Kidney (tissue), 13 donors: ENCODE measurements at regions not wholly inside any gene's neighbourhood (a gene's known extent, or its start where the extent isn't known, plus 50 kb on each side); places are given as distances from the start of the nearest gene placed in this dataset.

Experiments
- DNase-seq, 5 donors: peaks; one replicate each; pipeline ENCODE4 v3.0.0-alpha.2; 2013 to 2020
- FAIRE-seq: peaks from 2 replicates; lab custom pipeline; 2012; peaks lifted over from hg19 to GRCh38; lab: Jason Lieb, UNC
- H3K27ac ChIP-seq, 2 donors: one replicate each; pipeline ENCODE4 v1.7.0; 2013; ENCODE audit warnings: low read depth in 2 of 2, low read length in 2 of 2, inconsistent platforms in 1 of 2
- H3K27me3 ChIP-seq: one replicate; pipeline ENCODE4 v1.7.1; 2013; ENCODE audit warnings: low read length, inconsistent platforms; ENCODE audit not compliant: control insufficient read depth, insufficient read depth
- H3K36me3 ChIP-seq, 3 donors: one replicate each; pipeline versions ENCODE4 v1.7.0 to v1.7.1; 2013; ENCODE audit warnings: low read length in 3 of 3, control low read depth in 1 of 3, inconsistent platforms in 1 of 3; ENCODE audit not compliant: insufficient read depth in 3 of 3, control insufficient read depth in 2 of 3
- H3K4me1 ChIP-seq, 3 donors: one replicate each; pipeline versions ENCODE4 v1.7.0 to v1.7.1; 2013; ENCODE audit warnings: low read length in 3 of 3, inconsistent platforms in 1 of 3, low read depth in 1 of 3; ENCODE audit not compliant: control insufficient read depth in 2 of 3, insufficient read depth in 2 of 3
- H3K4me3 ChIP-seq, 3 donors: one replicate each; pipeline versions ENCODE4 v1.7.0 to v1.8.1; 2013; ENCODE audit warnings: low read length in 3 of 3, control low read depth in 1 of 3, inconsistent platforms in 1 of 3
- H3K9ac ChIP-seq, 3 donors: one replicate each; pipeline versions ENCODE4 v1.7.0 to v1.7.1; 2013; ENCODE audit warnings: low read length in 3 of 3, control low read depth in 1 of 3, inconsistent platforms in 1 of 3
- H3K9me3 ChIP-seq, 3 donors: one replicate each; pipeline versions ENCODE4 v1.7.0 to v1.7.1; 2013; ENCODE audit warnings: low read length in 3 of 3, control low read depth in 1 of 3, inconsistent platforms in 1 of 3; ENCODE audit not compliant: control insufficient read depth in 2 of 3, insufficient read depth in 1 of 3
- intact Hi-C: fragments of 100-400 bp; cut with DNase I; formaldehyde crosslinking; loops from one replicate; pipeline ENCODE4 v1.11.1; 2022
- TF ChIP-seq, protein P1 (sequence below): IDR thresholded peaks from 3 replicates; pipeline ENCODE4 v1.5.1; 2012; ENCODE audit warnings: mild to moderate bottlenecking, moderate library complexity, borderline replicate concordance; ENCODE audit not compliant: insufficient read depth; ENCODE audit errors: extremely low read depth
- donor health status: control.
- donor health status: control.
- donor health status: control.
- donor health status: control.
- donor health status: control.
- donor health status: DM: yes; HTN: yes; CAD: no.
- donor health status: Normal renal cell carcinoma (clear cell type).

DNA sequence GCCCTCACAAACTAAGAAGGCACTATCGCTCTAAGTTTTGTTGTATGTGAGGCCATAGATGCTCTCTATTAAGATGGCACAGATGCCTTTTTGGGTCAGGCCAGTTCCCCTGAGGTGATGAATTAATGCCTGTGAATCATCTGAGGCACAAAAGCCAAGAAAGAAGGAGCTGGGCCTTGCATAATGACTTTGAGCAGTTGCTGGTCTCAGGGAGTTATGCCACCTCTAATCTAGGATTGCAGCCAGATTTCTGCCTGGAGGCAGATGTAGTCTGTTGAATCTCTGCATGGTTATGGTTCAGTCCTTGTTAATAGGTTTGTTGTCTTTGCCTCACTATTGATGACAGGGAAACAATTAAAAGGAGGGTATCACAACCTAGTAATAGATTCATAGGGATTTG, 168.1 kb upstream of the CHRM3 start:
- DNase-seq (no peak), FAIRE-seq (no peak)
- TF ChIP-seq, protein P1, sequence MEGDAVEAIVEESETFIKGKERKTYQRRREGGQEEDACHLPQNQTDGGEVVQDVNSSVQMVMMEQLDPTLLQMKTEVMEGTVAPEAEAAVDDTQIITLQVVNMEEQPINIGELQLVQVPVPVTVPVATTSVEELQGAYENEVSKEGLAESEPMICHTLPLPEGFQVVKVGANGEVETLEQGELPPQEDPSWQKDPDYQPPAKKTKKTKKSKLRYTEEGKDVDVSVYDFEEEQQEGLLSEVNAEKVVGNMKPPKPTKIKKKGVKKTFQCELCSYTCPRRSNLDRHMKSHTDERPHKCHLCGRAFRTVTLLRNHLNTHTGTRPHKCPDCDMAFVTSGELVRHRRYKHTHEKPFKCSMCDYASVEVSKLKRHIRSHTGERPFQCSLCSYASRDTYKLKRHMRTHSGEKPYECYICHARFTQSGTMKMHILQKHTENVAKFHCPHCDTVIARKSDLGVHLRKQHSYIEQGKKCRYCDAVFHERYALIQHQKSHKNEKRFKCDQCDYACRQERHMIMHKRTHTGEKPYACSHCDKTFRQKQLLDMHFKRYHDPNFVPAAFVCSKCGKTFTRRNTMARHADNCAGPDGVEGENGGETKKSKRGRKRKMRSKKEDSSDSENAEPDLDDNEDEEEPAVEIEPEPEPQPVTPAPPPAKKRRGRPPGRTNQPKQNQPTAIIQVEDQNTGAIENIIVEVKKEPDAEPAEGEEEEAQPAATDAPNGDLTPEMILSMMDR: no peak
- peaks cover 0 to 5% (median 0%) of the 10 kb centered on the region in 3 donors for H3K9me3 ChIP-seq
- no peaks in the 10 kb centered on the region for H3K4me1 ChIP-seq
- H3K36me3 ChIP-seq: no peaks in the 10 kb centered on the region
- no peak overlapping the region for H3K9ac ChIP-seq
- no peak overlapping the region for H3K27ac ChIP-seq
- no peaks in the 10 kb centered on the region for H3K27me3 ChIP-seq
- intact Hi-C loops: no loop called here
- H3K4me3 ChIP-seq: no peak overlapping the region

DNA sequence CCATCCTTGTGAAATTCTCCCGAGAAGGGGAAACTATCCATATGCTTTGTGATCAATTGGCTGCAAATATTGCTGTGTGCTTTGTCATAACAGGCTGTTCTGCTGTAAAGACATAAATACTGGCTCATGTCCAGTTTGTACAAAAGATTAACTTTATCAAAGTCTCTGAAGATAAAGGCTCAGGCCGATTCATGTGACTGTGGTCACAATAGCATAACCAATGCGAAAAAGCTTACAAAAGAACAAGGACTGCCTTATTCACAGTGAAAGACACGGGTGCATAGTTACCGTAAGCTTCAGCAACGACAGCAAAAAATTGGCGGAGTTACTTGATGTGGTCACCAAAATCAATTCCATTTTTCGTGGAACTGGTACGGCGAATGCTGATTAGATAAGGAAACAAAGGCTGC, 173.6 kb upstream of the CHRM3 start:
- H3K4me3 ChIP-seq: no peak overlapping the region
- no peaks in the 10 kb centered on the region for H3K36me3 ChIP-seq
- H3K4me1 ChIP-seq: no peaks in the 10 kb centered on the region
- TF ChIP-seq, protein P1: no peak
- intact Hi-C loops: no loop called here
- H3K9ac ChIP-seq: no peak overlapping the region
- no peaks in the 10 kb centered on the region for H3K9me3 ChIP-seq
- FAIRE-seq: no peak
- no peaks in the 10 kb centered on the region for H3K27me3 ChIP-seq
- no peak for DNase-seq
- H3K27ac ChIP-seq: no peak overlapping the region

DNA sequence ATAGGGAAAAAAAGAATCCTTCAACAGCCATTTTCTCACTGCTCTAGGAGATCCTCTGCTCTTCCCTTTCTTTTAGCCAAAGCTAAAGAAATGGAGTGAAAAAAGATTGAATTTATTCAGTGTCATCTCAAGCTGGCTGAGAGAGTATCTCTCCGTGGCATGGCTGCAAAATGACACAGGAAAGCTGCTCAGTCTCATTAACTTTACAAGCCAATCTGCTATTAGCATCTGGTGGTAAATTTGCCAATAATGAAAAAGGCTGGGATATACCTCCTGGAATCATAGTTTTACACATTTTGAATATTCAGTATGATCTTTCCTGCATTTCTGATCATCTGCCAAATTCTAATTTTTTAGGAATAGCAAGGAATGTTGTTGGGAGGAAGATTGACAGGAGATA, 176.8 kb upstream of the CHRM3 start:
- Histone ChIP-seq H3K27me3 (no peaks in the 10 kb centered on the region), H3K4me3 (no peak overlapping the region), H3K9me3 (no peaks in the 10 kb centered on the region), H3K27ac (no peak overlapping the region), H3K4me1 (no peaks in the 10 kb centered on the region), H3K36me3 (no peaks in the 10 kb centered on the region), H3K9ac (no peak overlapping the region)
- intact Hi-C loops: no loop called here
- TF ChIP-seq, protein P1: no peak
- FAIRE-seq: no peak
- no peak for DNase-seq

DNA sequence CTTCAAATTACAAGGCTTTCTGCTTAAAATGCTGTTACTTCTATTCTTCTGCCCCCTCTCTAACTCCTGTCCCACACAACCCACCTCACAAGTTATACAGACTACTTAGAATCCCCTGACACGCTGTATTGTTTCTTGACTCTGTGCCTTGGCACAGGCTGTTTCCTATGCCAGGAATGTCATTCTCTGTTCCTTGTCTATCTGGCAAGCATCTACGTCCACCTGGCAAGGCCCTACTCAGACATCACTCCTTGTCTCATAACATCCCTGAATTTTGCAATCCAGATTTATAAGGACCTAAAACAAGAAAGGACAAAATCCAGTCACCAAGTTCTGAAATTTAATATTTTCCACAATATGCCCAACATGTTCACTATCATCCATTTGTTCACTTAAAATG, 182.0 kb upstream of the CHRM3 start:
- Histone ChIP-seq H3K36me3 (no peaks in the 10 kb centered on the region), H3K9me3 (no peaks in the 10 kb centered on the region), H3K27me3 (no peaks in the 10 kb centered on the region), H3K9ac (no peak overlapping the region), H3K4me1 (no peaks in the 10 kb centered on the region), H3K4me3 (no peak overlapping the region), H3K27ac (no peak overlapping the region)
- TF ChIP-seq, protein P1: no peak
- DNase-seq (no peak), FAIRE-seq (no peak)
- intact Hi-C loops: no loop called here
